GM12892 (cell line): ENCODE measurements at regions not wholly inside any gene's neighbourhood (a gene's known extent, or its start where the extent isn't known, plus 50 kb on each side); places are given as distances from the start of the nearest gene placed in this dataset.

Experiments used
- POLR2A ChIP-seq: IDR thresholded peaks from 2 replicates; pipeline ENCODE4 v1.6.1; 2011; ENCODE audit warnings: low read depth, low read length, control low read depth
- POLR2AphosphoS5 ChIP-seq: IDR thresholded peaks from 2 replicates; pipeline ENCODE4 v1.6.1; 2011; ENCODE audit warnings: low read depth, low read length, control low read depth

GRCh38 chr12:3965046-3965445 is 91.8 kb upstream of the PARP11 start:
- TF ChIP-seq POLR2AphosphoS5 (no peak), POLR2A (no peak)
